Neural progenitor cell (in vitro differentiated cells): ENCODE measurements at regions not wholly inside any gene's neighbourhood (a gene's known extent, or its start where the extent isn't known, plus 50 kb on each side); places are given as distances from the start of the nearest gene placed in this dataset.

Experiments
- EZH2 ChIP-seq: fragments of 200-600 bp; sonication (generic); IDR thresholded peaks from 2 replicates; pipeline ENCODE4 v1.6.1; 2017; ENCODE audit warnings: antibody characterized with exemption, mild to moderate bottlenecking, moderate library complexity
- EZH2phosphoT487 ChIP-seq: fragments of 200-600 bp; sonication (generic); IDR thresholded peaks from 2 replicates; pipeline ENCODE4 v1.6.1; 2017; ENCODE audit warnings: antibody characterized with exemption
- TF ChIP-seq, protein P1 (sequence below): fragments of 200-600 bp; sonication (generic); IDR thresholded peaks from 2 replicates; pipeline ENCODE4 v1.5.1; 2017; ENCODE audit warnings: antibody characterized with exemption, mild to moderate bottlenecking

DNA sequence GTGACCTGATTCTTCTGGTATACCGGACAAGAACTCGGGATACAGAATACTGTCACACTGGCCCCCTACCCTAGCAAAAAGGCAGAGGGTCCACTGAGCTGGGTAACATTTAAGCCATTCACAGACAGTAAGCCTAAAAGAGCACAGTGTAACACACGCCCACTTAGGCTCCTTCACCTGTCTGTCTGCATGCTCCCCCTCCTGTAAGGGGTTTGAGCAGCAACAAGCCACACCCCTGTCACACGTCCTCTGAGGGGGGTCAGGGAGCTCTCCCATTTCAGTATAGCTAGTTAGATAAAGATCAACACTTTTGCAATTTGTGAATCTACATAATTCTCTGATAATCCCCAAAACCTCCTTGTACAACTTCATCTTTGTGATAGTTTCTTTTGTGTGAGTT, 586.3 kb upstream of the LMCD1 start:
- TF ChIP-seq, protein P1, sequence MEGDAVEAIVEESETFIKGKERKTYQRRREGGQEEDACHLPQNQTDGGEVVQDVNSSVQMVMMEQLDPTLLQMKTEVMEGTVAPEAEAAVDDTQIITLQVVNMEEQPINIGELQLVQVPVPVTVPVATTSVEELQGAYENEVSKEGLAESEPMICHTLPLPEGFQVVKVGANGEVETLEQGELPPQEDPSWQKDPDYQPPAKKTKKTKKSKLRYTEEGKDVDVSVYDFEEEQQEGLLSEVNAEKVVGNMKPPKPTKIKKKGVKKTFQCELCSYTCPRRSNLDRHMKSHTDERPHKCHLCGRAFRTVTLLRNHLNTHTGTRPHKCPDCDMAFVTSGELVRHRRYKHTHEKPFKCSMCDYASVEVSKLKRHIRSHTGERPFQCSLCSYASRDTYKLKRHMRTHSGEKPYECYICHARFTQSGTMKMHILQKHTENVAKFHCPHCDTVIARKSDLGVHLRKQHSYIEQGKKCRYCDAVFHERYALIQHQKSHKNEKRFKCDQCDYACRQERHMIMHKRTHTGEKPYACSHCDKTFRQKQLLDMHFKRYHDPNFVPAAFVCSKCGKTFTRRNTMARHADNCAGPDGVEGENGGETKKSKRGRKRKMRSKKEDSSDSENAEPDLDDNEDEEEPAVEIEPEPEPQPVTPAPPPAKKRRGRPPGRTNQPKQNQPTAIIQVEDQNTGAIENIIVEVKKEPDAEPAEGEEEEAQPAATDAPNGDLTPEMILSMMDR: no peak
- TF ChIP-seq EZH2: no peak
- no peak for TF ChIP-seq EZH2phosphoT487
